22Rv1 (cell line): ENCODE measurements at regions not wholly inside any gene's neighbourhood (a gene's known extent, or its start where the extent isn't known, plus 50 kb on each side); places are given as distances from the start of the nearest gene placed in this dataset.

Experiments
- CTCF ChIP-seq: fragments of 450-650 bp; IDR thresholded peaks from 2 replicates; pipeline ENCODE4 v1.5.1; 2017; ENCODE audit warnings: mild to moderate bottlenecking
- ZFX ChIP-seq: fragments of 450-650 bp; IDR thresholded peaks from 2 replicates; pipeline ENCODE4 v1.6.1; 2017; ENCODE audit warnings: antibody characterized with exemption, borderline replicate concordance

DNA sequence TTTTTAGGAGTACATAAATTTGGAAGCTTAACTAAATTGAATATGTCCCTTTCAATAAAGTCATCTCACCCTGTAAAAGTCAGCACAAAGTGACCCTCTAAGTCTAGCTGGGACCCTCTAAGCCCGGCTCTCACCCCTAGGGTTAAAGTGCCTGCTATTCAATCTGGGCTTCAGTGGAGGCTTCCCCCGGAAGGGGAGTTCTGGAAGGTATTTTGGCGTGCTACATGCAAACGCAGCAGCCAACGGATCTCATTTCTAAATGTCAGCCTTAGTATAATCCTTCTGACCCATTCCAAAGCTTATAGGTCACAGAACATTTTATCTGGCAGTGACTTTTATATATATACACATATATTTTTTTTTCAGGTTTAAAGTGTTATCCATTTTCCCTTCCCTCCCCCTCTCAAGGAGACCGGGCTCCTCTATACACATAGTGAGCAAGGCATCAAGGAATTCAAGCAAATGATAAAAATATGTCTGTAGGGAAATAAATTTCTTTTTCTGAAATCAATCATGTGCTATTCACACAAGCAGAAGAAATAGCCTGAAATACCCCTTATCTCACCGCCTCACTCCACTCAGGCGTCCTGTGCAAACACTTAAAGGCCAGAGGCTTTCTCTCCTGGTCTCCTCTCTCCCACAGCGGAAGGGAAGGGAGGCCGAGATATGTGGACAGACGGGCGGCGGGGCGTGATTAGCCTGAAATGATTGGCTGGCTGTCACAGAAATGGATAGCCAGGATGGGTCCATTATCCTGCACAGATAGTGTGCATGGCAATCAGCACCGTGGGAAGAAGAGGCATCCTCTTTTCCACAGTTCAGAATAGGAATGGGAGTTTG lies 301.7 kb downstream of the GALC start:
- TF ChIP-seq CTCF, result no peak
- no peak for TF ChIP-seq ZFX
